HL-60 (cell line): ENCODE measurements at regions not wholly inside any gene's neighbourhood (a gene's known extent, or its start where the extent isn't known, plus 50 kb on each side); places are given as distances from the start of the nearest gene placed in this dataset.

Source experiments
- DNase-seq, 2 experiments: peaks; one replicate each; pipeline ENCODE4 v3.0.0-alpha.2; 2010 to 2020; ENCODE audit warnings: low read depth in 1 of 2, low spot score in 1 of 2
- H3K27ac ChIP-seq: fragments of 250-450 bp; sonication (Bioruptor Pico); replicated peaks from 2 replicates; pipeline ENCODE4 v1.5.1; 2020; ENCODE audit warnings: mild to moderate bottlenecking, moderate library complexity
- H3K27me3 ChIP-seq: fragments of 250-450 bp; sonication (Bioruptor Pico); 2 replicates; pipeline ENCODE4 v1.5.1; 2021; ENCODE audit warnings: mild to moderate bottlenecking, moderate library complexity; ENCODE audit not compliant: insufficient read depth, poor library complexity, severe bottlenecking
- H3K4me3 ChIP-seq: replicated peaks from 2 replicates; pipeline ENCODE4 v1.5.1; 2011; ENCODE audit warnings: mild to moderate bottlenecking, control low read depth, low read length; ENCODE audit not compliant: insufficient read depth
- POLR2AphosphoS5 ChIP-seq: IDR thresholded peaks from 2 replicates; pipeline ENCODE4 v1.6.1; 2012; ENCODE audit warnings: low read depth
- TF ChIP-seq, protein P1 (sequence below): IDR thresholded peaks from one replicate; pipeline ENCODE4 v1.5.1; 2011; ENCODE audit warnings: low read length, control low read depth, inconsistent platforms; ENCODE audit not compliant: insufficient read depth

DNA sequence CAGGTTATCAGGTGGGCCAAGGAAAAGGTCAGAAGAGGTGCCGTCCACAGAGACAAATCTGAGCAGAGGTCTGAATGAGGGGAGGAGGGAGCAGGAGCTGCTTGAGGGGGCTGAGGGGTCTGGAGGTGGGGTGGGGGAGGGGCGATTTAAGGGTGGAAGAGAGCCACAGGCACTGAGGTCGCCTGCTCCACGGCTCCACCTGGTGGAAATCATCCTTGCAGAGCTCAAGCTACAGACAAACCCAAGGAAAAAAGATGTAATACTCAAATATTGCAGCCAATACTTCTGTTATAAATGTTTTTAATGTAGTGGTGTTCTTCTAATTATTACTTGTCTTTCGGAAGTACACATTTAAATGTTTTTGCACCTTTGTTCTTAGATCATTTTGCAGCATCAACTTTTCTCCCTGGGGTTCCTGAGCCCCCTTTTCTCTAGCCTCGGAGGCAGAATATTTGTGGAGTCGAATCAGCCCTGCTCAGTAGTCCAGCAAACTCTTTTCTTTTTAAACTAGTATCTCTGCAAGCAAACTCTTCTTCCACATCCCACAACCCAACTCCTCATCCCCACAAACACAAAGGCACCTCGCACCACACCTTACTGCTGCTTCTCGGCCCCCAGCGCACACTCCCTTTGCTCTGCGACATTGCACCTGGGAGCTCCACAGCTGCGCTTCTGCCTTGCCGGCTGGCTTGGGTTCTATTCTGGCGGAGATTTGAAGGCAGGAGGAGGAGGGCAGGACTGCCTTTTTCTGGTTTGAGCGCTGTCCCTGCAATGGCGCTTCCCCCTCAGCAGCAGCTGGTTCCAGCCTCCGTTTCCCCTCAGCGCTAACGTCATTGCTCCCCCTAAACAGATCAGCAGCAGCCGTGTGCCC lies 51.0 kb upstream of the TFAP2A start:
- Histone ChIP-seq H3K27me3 (no peaks in the 10 kb centered on the region), H3K27ac (no peak overlapping the region)
- DNase-seq = peak in 1 of 2 experiments; percentile 41

More for the DNA sequence above, 51.0 kb upstream of the TFAP2A start:
- H3K4me3 ChIP-seq = no peak overlapping the region
- TF ChIP-seq, protein P1, sequence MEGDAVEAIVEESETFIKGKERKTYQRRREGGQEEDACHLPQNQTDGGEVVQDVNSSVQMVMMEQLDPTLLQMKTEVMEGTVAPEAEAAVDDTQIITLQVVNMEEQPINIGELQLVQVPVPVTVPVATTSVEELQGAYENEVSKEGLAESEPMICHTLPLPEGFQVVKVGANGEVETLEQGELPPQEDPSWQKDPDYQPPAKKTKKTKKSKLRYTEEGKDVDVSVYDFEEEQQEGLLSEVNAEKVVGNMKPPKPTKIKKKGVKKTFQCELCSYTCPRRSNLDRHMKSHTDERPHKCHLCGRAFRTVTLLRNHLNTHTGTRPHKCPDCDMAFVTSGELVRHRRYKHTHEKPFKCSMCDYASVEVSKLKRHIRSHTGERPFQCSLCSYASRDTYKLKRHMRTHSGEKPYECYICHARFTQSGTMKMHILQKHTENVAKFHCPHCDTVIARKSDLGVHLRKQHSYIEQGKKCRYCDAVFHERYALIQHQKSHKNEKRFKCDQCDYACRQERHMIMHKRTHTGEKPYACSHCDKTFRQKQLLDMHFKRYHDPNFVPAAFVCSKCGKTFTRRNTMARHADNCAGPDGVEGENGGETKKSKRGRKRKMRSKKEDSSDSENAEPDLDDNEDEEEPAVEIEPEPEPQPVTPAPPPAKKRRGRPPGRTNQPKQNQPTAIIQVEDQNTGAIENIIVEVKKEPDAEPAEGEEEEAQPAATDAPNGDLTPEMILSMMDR = peak; percentile 45
- no peak for TF ChIP-seq POLR2AphosphoS5
